Fibroblast of pulmonary artery (primary cell): ENCODE measurements at regions not wholly inside any gene's neighbourhood (a gene's known extent, or its start where the extent isn't known, plus 50 kb on each side); places are given as distances from the start of the nearest gene placed in this dataset.
"Not testable (repeated sequence)": the region's sequence is repeated elsewhere in the genome, so short reads cannot be mapped to it uniquely, and the experiment has no call there.

Experiments
- DNase-seq: peaks from one replicate; pipeline ENCODE4 v3.0.0-alpha.2; 2010; ENCODE audit warnings: low read depth
- H3K4me3 ChIP-seq: replicated peaks from 2 replicates; pipeline ENCODE4 v1.5.1; 2011; ENCODE audit warnings: low read depth, mild to moderate bottlenecking, control low read depth, low read length, moderate library complexity
- TF ChIP-seq, protein P1 (sequence below): IDR thresholded peaks from 2 replicates; pipeline ENCODE4 v1.5.1; 2011; ENCODE audit warnings: mild to moderate bottlenecking, control low read depth, low read length, inconsistent platforms; ENCODE audit errors: missing control alignments

DNA sequence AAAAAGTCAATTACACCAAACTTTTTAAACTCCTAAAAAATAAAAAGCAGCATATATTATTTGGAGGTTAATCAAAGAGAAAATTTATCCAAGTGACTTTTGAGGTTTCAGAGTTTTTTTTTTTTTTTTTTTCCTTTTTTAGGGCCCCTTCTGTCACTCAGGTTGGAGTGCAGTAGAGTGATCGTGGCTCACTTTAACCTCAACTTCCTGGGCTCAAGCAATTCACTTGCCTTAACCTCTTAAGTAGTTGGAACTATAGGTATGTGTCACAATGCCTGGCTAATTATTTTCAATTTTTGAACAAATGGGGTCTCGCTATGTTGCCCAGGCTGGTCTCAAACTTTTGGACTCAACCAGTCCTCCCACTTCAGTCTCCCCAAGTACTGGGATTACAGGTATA, 241.7 kb upstream of the HSFY2 start:
- no peak overlapping the region for H3K4me3 ChIP-seq
- TF ChIP-seq, protein P1, sequence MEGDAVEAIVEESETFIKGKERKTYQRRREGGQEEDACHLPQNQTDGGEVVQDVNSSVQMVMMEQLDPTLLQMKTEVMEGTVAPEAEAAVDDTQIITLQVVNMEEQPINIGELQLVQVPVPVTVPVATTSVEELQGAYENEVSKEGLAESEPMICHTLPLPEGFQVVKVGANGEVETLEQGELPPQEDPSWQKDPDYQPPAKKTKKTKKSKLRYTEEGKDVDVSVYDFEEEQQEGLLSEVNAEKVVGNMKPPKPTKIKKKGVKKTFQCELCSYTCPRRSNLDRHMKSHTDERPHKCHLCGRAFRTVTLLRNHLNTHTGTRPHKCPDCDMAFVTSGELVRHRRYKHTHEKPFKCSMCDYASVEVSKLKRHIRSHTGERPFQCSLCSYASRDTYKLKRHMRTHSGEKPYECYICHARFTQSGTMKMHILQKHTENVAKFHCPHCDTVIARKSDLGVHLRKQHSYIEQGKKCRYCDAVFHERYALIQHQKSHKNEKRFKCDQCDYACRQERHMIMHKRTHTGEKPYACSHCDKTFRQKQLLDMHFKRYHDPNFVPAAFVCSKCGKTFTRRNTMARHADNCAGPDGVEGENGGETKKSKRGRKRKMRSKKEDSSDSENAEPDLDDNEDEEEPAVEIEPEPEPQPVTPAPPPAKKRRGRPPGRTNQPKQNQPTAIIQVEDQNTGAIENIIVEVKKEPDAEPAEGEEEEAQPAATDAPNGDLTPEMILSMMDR, result no peak
- DNase-seq, result no peak

DNA sequence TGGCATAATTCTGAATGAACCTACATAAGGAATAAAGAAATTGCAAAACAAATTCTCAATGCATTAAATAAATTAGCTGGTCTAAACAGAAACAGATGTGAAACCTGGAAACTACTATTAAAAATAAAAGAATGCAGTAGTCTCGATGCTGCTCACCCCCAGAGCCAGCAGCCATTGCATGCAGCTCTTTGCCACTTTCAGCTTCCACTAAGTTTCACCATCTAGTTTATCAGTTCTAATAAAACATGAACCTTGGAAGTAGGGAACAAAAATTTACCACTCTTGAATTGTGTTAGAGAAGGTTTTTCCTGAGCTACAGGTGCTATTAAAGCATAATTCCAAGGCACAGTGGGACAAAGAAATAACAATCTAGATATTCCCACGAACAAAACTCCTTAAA, 239.4 kb upstream of the HSFY2 start:
- H3K4me3 ChIP-seq, result no peak overlapping the region
- TF ChIP-seq, protein P1, result no peak
- no peak for DNase-seq

DNA sequence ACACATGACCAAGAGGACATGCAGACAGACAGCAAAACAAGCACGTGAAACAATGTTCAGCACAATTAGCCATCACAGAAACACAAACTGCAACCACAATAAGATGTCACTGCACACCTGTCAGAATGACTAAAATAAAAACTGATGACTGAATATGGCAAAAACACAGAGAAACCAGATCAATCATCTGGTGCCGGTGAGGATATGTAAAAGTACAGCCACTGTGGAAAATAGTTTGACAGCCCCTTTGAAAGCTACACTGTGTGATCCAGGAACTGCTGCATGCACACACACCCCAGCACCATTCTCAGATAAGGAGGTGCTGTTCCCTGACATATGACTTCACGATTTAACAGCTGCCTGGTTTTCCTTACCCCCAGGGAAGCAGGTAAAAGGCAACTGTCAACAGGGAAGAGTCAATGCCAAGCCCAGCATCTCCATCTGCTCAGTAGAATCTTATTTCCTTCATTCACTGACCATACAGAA, 238.1 kb upstream of the HSFY2 start:
- H3K4me3 ChIP-seq, result no peak overlapping the region
- DNase-seq, result no peak
- TF ChIP-seq, protein P1, result no peak

DNA sequence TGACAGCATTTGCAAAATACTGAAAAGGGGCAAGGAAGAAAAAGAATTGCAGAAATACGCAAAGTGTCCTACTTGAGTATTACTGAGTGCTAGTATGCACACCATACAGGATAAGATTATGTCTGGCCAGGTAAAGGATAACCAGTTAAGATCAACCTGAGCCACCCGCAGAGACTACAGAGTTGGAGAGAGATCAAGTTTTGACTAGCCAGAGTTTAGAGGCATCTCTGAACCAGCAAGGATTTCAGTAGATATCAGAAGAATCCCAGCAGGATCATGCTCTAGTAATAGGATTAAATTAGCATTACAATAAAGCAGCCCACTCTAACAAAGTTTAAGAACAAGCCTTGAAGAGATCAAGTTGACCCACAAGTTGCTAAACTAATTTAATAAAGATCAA, 232.7 kb upstream of the HSFY2 start:
- DNase-seq, result no peak
- H3K4me3 ChIP-seq, result no peak overlapping the region
- TF ChIP-seq, protein P1, result no peak

DNA sequence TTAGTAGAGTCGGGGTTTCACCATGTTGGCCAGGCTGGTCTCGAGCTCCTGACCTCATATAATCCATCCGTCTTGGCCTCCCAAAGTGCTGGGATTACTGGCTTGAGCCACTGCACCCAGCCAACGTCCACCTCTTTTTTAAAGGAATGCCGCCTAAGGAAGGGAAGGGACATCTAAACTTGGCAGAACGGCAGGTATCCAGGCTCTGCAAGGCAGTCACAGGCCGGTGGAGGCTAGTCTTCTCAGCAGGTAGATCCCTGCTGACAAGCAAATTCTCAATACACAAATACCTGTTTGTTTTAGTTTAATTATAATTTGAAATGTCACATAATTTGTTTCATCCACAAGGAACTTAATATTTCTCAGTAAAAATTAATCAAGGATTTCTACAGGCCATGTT, 232.0 kb upstream of the HSFY2 start:
- H3K4me3 ChIP-seq, result no peak overlapping the region
- no peak for DNase-seq
- TF ChIP-seq, protein P1, result no peak

DNA sequence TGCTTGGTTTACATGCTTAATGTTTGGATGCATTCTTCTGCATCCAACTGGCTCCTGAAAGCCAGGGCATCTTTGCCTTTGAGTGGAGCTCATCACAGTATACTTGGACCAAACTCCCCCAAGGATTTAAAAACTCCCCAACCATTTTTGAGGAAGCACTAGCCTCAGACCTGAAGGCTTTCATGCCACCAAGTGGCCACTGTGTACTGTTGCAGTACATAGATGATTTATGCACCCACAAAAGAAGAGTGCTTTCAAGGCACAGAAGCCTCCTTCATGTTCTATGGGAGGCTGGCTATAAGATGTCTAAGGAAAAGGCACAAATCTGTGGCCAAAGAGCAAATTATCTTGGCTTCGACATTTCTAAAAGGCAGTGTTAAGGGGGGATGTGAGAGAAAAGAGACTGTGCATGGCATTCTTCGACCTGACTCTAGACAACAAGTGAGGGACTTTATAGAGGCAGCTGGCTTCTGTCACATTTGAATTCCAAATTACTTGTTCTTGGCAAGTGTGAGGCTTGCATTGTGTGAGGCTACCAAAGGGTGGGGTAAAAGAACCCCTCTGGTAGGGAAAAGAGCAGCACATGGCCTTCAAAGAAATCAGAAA, 224.2 kb upstream of the HSFY2 start:
- peak; percentile 23 for DNase-seq
- H3K4me3 ChIP-seq, result no peak overlapping the region
- TF ChIP-seq, protein P1, result peak; percentile 36

DNA sequence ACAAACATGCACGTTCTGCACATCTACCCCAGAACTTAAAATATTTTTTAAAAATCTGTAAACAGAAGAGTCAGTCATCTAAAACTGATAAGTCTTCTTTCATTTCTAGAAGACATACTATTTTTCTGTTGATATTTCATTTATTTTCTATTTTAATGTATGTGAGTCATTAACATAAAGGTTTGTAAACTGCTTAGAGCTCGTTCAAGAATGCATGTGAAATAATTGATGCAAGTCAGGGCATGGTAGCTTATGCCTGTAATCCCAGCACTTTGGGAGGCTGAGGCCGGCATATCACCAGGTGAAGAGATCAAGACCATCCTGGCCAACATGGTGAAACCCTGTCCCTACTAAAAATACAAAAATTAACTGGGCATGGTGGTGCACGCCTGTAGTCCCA, 219.9 kb upstream of the HSFY2 start:
- no peak for DNase-seq
- TF ChIP-seq, protein P1, result no peak
- H3K4me3 ChIP-seq, result no peak overlapping the region

DNA sequence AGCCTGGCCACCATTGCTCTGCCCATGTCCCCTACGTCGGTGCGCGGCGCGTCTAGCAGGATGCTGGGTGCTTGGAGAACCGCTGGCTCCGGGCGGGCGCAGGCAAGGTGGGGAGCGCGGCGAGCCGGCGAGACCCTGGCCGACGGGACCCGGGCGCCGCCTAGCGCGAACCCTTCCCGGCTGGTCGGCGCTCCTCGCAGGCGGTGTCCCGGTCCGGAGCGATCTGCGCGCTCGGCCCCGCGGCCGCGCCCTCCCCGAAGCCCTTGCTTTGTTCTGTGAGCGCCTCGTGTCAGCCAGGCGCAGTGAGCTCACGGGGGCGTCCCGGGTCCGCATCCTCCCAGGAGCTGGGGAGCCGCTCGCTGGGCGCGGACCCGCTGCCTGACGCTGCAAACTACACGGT, 219.1 kb upstream of the HSFY2 start:
- peak overlapping the region; percentile 17 for H3K4me3 ChIP-seq

More for the DNA sequence above, 219.1 kb upstream of the HSFY2 start:
- not testable (repeated sequence) for DNase-seq
